ENCODE measurements at regions not wholly inside any gene's neighbourhood (a gene's known extent, or its start where the extent isn't known, plus 50 kb on each side); places are given as distances from the start of the nearest gene placed in this dataset.

DNA sequence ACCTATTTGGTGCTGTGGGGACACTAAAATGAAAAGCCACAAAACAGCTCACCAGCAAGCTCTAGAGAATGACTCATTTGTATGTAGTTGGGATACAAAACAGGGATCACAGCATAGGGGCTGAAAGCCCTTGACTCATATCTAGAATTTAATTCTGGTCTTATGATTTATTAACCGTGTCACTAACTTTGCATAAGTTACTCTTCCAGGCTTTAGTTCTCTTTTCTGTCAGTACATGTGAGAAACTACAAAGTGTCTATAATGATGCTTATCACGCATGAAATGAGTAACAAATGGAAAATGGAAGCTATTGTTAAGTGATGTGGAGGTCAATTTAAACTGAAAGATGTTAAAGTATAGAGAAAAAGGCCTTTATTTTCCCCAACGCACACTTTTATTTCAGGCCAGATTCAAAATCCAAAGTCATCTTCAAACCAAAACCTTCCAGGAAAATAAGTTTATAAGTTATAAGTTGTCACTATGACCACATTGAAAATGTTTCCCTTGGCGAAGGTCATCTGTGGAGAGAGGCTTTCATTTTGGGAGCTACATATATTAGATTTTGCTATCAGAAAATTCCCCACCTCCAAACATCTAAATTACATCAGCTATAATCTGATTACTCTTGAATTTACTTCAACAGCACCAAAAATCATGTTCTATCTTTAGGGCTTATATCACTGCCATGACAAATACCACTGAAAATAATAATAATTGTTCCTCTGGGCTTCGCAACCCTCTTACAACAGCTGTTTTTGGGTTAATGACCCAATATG is 430.5 kb downstream of the MRPL39 start:
- no peaks in the 10 kb centered on the region; the same call in 1 of the 3 replicates for H3K36me3 Mint-ChIP-seq (ENCODE audit: low read depth)

DNA sequence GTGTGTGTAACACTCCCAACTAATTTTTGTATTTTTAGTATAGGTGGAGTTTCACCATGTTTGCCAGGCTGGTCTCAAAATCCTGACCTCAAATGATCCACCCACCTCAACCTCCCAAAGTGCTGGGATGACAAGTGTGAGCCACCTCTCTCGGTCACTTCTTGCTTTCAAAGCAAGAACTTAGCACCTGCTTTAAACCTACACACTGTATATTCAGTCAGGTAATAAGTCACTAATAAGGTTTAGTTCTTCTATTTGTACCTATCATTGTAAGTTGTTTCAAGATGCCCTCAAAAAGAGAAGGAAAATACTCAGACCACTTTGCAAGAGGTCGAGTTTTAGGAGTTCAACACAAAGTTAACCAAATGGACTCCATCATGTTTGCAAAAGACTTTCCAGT is 431.3 kb downstream of the MRPL39 start:
- H3K9me2 ChIP-seq (ENCODE audit: insufficient read depth), result peaks cover 3% of the 10 kb centered on the region; the same call in 1 of the 2 replicates
- Mint-ChIP-seq H3K36me3 (ENCODE audit: low read depth) (no peaks in the 10 kb centered on the region; the same call in 1 of the 3 replicates), H3K27me3 (ENCODE audit: insufficient read depth, low read depth, poor library complexity) (no peaks in the 10 kb centered on the region), H3K4me3 (no peak overlapping the region), H3K27ac (no peak overlapping the region), H3K9me3 (peaks cover 43% of the 10 kb centered on the region), H3K4me1 (peaks cover 6% of the 10 kb centered on the region; the same call in 2 of the 3 replicates)
- H2AFZ ChIP-seq, result no peak overlapping the region
- no peaks in the 10 kb centered on the region for H3K36me3 ChIP-seq (ENCODE audit: insufficient read depth)
- no peak for ATAC-seq
- no peak overlapping the region for H3K4me3 ChIP-seq
- no peaks in the 10 kb centered on the region for H3F3A ChIP-seq (replicated peaks; ENCODE audit: low read depth)
- H4K20me1 ChIP-seq (replicated peaks; ENCODE audit: insufficient read depth), result no peaks in the 10 kb centered on the region
- H3K4me2 ChIP-seq, result no peak overlapping the region
- H3K27ac ChIP-seq (ENCODE audit: low read depth), result no peak overlapping the region
- H3K27me3 ChIP-seq (ENCODE audit: insufficient read depth), result no peaks in the 10 kb centered on the region
- H3K79me2 ChIP-seq (replicated peaks; ENCODE audit: insufficient read depth), result no peaks in the 10 kb centered on the region
- no peak for DNase-seq (ENCODE audit: low spot score)
- TF ChIP-seq POLR2AphosphoS5 (IDR thresholded peaks at IDR 0.05; ENCODE audit: low read depth) (no peak), EZH2 (IDR thresholded peaks at IDR 0.05; ENCODE audit: low read depth, unreplicated experiment) (no peak), JUNB (IDR thresholded peaks at IDR 0.05; ENCODE audit: unreplicated experiment) (no peak), NANOG (IDR thresholded peaks at IDR 0.05; ENCODE audit: borderline replicate concordance) (no peak), EZH2phosphoT487 (IDR thresholded peaks at IDR 0.05; ENCODE audit: unreplicated experiment) (no peak)
- TF ChIP-seq, protein P1, sequence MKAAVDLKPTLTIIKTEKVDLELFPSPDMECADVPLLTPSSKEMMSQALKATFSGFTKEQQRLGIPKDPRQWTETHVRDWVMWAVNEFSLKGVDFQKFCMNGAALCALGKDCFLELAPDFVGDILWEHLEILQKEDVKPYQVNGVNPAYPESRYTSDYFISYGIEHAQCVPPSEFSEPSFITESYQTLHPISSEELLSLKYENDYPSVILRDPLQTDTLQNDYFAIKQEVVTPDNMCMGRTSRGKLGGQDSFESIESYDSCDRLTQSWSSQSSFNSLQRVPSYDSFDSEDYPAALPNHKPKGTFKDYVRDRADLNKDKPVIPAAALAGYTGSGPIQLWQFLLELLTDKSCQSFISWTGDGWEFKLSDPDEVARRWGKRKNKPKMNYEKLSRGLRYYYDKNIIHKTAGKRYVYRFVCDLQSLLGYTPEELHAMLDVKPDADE (IDR thresholded peaks at IDR 0.05), result no peak
- TF ChIP-seq, protein P2, sequence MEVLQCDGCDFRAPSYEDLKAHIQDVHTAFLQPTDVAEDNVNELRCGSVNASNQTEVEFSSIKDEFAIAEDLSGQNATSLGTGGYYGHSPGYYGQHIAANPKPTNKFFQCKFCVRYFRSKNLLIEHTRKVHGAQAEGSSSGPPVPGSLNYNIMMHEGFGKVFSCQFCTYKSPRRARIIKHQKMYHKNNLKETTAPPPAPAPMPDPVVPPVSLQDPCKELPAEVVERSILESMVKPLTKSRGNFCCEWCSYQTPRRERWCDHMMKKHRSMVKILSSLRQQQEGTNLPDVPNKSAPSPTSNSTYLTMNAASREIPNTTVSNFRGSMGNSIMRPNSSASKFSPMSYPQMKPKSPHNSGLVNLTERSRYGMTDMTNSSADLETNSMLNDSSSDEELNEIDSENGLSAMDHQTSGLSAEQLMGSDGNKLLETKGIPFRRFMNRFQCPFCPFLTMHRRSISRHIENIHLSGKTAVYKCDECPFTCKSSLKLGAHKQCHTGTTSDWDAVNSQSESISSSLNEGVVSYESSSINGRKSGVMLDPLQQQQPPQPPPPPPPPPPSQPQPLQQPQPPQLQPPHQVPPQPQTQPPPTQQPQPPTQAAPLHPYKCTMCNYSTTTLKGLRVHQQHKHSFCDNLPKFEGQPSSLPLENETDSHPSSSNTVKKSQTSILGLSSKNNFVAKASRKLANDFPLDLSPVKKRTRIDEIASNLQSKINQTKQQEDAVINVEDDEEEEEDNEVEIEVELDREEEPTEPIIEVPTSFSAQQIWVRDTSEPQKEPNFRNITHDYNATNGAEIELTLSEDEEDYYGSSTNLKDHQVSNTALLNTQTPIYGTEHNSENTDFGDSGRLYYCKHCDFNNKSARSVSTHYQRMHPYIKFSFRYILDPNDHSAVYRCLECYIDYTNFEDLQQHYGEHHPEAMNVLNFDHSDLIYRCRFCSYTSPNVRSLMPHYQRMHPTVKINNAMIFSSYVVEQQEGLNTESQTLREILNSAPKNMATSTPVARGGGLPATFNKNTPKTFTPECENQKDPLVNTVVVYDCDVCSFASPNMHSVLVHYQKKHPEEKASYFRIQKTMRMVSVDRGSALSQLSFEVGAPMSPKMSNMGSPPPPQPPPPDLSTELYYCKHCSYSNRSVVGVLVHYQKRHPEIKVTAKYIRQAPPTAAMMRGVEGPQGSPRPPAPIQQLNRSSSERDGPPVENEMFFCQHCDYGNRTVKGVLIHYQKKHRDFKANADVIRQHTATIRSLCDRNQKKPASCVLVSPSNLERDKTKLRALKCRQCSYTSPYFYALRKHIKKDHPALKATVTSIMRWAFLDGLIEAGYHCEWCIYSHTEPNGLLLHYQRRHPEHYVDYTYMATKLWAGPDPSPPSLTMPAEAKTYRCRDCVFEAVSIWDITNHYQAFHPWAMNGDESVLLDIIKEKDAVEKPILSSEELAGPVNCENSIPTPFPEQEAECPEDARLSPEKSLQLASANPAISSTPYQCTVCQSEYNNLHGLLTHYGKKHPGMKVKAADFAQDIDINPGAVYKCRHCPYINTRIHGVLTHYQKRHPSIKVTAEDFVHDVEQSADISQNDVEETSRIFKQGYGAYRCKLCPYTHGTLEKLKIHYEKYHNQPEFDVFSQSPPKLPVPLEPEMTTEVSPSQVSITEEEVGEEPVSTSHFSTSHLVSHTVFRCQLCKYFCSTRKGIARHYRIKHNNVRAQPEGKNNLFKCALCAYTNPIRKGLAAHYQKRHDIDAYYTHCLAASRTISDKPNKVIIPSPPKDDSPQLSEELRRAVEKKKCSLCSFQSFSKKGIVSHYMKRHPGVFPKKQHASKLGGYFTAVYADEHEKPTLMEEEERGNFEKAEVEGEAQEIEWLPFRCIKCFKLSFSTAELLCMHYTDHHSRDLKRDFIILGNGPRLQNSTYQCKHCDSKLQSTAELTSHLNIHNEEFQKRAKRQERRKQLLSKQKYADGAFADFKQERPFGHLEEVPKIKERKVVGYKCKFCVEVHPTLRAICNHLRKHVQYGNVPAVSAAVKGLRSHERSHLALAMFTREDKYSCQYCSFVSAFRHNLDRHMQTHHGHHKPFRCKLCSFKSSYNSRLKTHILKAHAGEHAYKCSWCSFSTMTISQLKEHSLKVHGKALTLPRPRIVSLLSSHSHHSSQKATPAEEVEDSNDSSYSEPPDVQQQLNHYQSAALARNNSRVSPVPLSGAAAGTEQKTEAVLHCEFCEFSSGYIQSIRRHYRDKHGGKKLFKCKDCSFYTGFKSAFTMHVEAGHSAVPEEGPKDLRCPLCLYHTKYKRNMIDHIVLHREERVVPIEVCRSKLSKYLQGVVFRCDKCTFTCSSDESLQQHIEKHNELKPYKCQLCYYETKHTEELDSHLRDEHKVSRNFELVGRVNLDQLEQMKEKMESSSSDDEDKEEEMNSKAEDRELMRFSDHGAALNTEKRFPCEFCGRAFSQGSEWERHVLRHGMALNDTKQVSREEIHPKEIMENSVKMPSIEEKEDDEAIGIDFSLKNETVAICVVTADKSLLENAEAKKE (CRISPR knock-in tag; IDR thresholded peaks at IDR 0.05), result no peak
- TF ChIP-seq, protein P3, sequence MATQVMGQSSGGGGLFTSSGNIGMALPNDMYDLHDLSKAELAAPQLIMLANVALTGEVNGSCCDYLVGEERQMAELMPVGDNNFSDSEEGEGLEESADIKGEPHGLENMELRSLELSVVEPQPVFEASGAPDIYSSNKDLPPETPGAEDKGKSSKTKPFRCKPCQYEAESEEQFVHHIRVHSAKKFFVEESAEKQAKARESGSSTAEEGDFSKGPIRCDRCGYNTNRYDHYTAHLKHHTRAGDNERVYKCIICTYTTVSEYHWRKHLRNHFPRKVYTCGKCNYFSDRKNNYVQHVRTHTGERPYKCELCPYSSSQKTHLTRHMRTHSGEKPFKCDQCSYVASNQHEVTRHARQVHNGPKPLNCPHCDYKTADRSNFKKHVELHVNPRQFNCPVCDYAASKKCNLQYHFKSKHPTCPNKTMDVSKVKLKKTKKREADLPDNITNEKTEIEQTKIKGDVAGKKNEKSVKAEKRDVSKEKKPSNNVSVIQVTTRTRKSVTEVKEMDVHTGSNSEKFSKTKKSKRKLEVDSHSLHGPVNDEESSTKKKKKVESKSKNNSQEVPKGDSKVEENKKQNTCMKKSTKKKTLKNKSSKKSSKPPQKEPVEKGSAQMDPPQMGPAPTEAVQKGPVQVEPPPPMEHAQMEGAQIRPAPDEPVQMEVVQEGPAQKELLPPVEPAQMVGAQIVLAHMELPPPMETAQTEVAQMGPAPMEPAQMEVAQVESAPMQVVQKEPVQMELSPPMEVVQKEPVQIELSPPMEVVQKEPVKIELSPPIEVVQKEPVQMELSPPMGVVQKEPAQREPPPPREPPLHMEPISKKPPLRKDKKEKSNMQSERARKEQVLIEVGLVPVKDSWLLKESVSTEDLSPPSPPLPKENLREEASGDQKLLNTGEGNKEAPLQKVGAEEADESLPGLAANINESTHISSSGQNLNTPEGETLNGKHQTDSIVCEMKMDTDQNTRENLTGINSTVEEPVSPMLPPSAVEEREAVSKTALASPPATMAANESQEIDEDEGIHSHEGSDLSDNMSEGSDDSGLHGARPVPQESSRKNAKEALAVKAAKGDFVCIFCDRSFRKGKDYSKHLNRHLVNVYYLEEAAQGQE (IDR thresholded peaks at IDR 0.05; ENCODE audit: unreplicated experiment), result no peak
- H3K4me1 ChIP-seq (ENCODE audit: insufficient read depth), result peaks cover 5% of the 10 kb centered on the region; the same call in 1 of the 2 replicates

More for the DNA sequence above, 430.5 kb downstream of the MRPL39 start:
- Histone ChIP-seq H3K4me2 (no peak overlapping the region), H3K36me3 (ENCODE audit: insufficient read depth) (no peaks in the 10 kb centered on the region), H3K4me3 (no peak overlapping the region), H3F3A (replicated peaks; ENCODE audit: low read depth) (no peaks in the 10 kb centered on the region), H2AFZ (no peak overlapping the region), H3K4me1 (ENCODE audit: insufficient read depth) (peaks cover 5% of the 10 kb centered on the region; the same call in 1 of the 2 replicates), H3K79me2 (replicated peaks; ENCODE audit: insufficient read depth) (no peaks in the 10 kb centered on the region), H4K20me1 (replicated peaks; ENCODE audit: insufficient read depth) (no peaks in the 10 kb centered on the region), H3K27ac (ENCODE audit: low read depth) (no peak overlapping the region), H3K27me3 (ENCODE audit: insufficient read depth) (no peaks in the 10 kb centered on the region), H3K9me2 (ENCODE audit: insufficient read depth) (no peaks in the 10 kb centered on the region)
- no peak for DNase-seq (ENCODE audit: low spot score)
- Mint-ChIP-seq H3K27me3 (ENCODE audit: insufficient read depth, low read depth, poor library complexity) (no peaks in the 10 kb centered on the region), H3K27ac (no peak overlapping the region), H3K4me3 (no peak overlapping the region), H3K4me1 (peaks cover 6% of the 10 kb centered on the region; the same call in 2 of the 3 replicates), H3K9me3 (peaks cover 43% of the 10 kb centered on the region)
- ATAC-seq, result no peak
- TF ChIP-seq STAT1 (IDR thresholded peaks at IDR 0.05; ENCODE audit: unreplicated experiment), result no peak
- no peak for TF ChIP-seq JUNB (IDR thresholded peaks at IDR 0.05; ENCODE audit: unreplicated experiment)
- TF ChIP-seq POLR2AphosphoS5 (IDR thresholded peaks at IDR 0.05; ENCODE audit: low read depth), result no peak
- no peak for TF ChIP-seq CREB1 (CRISPR knock-in tag; IDR thresholded peaks at IDR 0.05; ENCODE audit: low read depth)

Data from GM23338 (cell line).